Neural cell (in vitro differentiated cells): ENCODE measurements at regions not wholly inside any gene's neighbourhood (a gene's known extent, or its start where the extent isn't known, plus 50 kb on each side); places are given as distances from the start of the nearest gene placed in this dataset.

Source experiments
- EP300 ChIP-seq: fragments of 450-650 bp; conservative IDR thresholded peaks from 2 replicates; pipeline ENCODE4 v1.6.1; 2014; ENCODE audit warnings: antibody characterized with exemption, mild to moderate bottlenecking, moderate library complexity; ENCODE audit not compliant: poor library complexity, severe bottlenecking
- EZH2 ChIP-seq: fragments of 200-600, 300-800 bp; shearing (Covaris generic), sonication (generic); IDR thresholded peaks from 2 replicates; pipeline ENCODE4 v1.6.1; 2014; ENCODE audit warnings: antibody characterized with exemption, low read length, borderline replicate concordance, mild to moderate bottlenecking; ENCODE audit not compliant: insufficient read depth, poor library complexity, severe bottlenecking
- MXI1 ChIP-seq: fragments of 450-650 bp; conservative IDR thresholded peaks from 2 replicates; pipeline ENCODE4 v1.6.1; 2014; ENCODE audit warnings: antibody characterized with exemption, mild to moderate bottlenecking; ENCODE audit not compliant: poor library complexity, severe bottlenecking
- POLR2AphosphoS5 ChIP-seq: IDR thresholded peaks from 2 replicates; pipeline ENCODE4 v1.6.1; 2012
- RAD21 ChIP-seq: fragments of 450-650 bp; conservative IDR thresholded peaks from 2 replicates; pipeline ENCODE4 v1.6.1; 2014; ENCODE audit warnings: antibody characterized with exemption, mild to moderate bottlenecking, moderate library complexity
- SMC3 ChIP-seq: fragments of 450-650 bp; conservative IDR thresholded peaks from 2 replicates; pipeline ENCODE4 v1.6.1; 2014; ENCODE audit warnings: antibody characterized with exemption, mild to moderate bottlenecking, moderate library complexity; ENCODE audit not compliant: poor library complexity
- TAF1 ChIP-seq: IDR thresholded peaks from 2 replicates; pipeline ENCODE4 v1.6.1; 2012; ENCODE audit warnings: low read depth
- TF ChIP-seq, protein P1 (sequence below): fragments of 450-650 bp; IDR thresholded peaks from 2 replicates; pipeline ENCODE4 v1.5.1; 2014; ENCODE audit warnings: antibody characterized with exemption, mild to moderate bottlenecking, moderate library complexity; ENCODE audit not compliant: poor library complexity, severe bottlenecking
- TF ChIP-seq, protein P2 (sequence below): IDR thresholded peaks from 2 replicates; pipeline ENCODE4 v1.6.1; 2012; ENCODE audit warnings: borderline replicate concordance

DNA sequence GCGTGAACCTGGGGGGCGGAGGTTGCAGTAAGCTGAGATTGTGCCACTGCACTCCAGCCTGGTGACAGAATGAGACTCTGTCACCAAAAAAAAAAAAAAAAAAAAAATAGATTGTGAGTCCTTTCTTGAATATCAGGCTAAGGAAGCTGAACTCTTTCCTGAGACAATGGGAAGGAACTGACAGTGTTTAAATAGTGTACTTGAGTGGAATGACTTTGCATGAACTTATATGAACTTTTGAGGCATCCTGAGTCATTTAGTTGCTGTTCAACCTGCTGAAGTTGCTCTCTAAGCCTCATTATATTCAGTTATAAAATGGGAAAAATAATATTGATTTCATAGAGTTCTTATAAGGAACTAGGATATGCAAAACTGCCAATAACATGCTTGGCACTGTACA, 79.3 kb upstream of the LIMCH1 start:
- TF ChIP-seq RAD21 (no peak), MXI1 (no peak), EZH2 (no peak), EP300 (no peak), TAF1 (no peak), POLR2AphosphoS5 (no peak), SMC3 (no peak)
- TF ChIP-seq, protein P1, sequence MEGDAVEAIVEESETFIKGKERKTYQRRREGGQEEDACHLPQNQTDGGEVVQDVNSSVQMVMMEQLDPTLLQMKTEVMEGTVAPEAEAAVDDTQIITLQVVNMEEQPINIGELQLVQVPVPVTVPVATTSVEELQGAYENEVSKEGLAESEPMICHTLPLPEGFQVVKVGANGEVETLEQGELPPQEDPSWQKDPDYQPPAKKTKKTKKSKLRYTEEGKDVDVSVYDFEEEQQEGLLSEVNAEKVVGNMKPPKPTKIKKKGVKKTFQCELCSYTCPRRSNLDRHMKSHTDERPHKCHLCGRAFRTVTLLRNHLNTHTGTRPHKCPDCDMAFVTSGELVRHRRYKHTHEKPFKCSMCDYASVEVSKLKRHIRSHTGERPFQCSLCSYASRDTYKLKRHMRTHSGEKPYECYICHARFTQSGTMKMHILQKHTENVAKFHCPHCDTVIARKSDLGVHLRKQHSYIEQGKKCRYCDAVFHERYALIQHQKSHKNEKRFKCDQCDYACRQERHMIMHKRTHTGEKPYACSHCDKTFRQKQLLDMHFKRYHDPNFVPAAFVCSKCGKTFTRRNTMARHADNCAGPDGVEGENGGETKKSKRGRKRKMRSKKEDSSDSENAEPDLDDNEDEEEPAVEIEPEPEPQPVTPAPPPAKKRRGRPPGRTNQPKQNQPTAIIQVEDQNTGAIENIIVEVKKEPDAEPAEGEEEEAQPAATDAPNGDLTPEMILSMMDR = no peak
- TF ChIP-seq, protein P2, sequence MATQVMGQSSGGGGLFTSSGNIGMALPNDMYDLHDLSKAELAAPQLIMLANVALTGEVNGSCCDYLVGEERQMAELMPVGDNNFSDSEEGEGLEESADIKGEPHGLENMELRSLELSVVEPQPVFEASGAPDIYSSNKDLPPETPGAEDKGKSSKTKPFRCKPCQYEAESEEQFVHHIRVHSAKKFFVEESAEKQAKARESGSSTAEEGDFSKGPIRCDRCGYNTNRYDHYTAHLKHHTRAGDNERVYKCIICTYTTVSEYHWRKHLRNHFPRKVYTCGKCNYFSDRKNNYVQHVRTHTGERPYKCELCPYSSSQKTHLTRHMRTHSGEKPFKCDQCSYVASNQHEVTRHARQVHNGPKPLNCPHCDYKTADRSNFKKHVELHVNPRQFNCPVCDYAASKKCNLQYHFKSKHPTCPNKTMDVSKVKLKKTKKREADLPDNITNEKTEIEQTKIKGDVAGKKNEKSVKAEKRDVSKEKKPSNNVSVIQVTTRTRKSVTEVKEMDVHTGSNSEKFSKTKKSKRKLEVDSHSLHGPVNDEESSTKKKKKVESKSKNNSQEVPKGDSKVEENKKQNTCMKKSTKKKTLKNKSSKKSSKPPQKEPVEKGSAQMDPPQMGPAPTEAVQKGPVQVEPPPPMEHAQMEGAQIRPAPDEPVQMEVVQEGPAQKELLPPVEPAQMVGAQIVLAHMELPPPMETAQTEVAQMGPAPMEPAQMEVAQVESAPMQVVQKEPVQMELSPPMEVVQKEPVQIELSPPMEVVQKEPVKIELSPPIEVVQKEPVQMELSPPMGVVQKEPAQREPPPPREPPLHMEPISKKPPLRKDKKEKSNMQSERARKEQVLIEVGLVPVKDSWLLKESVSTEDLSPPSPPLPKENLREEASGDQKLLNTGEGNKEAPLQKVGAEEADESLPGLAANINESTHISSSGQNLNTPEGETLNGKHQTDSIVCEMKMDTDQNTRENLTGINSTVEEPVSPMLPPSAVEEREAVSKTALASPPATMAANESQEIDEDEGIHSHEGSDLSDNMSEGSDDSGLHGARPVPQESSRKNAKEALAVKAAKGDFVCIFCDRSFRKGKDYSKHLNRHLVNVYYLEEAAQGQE = no peak
